PFSK-1 (cell line): ENCODE measurements at regions not wholly inside any gene's neighbourhood (a gene's known extent, or its start where the extent isn't known, plus 50 kb on each side); places are given as distances from the start of the nearest gene placed in this dataset.

Source experiments
- POLR2AphosphoS5 ChIP-seq: IDR thresholded peaks from 2 replicates; pipeline ENCODE4 v1.6.1; 2012; ENCODE audit warnings: low read depth, mild to moderate bottlenecking, control low read depth, low read length, moderate library complexity
- SIN3A ChIP-seq: IDR thresholded peaks from 2 replicates; pipeline ENCODE4 v1.6.1; 2012; ENCODE audit warnings: mild to moderate bottlenecking, low read length, moderate library complexity, borderline replicate concordance; ENCODE audit not compliant: insufficient read depth
- TAF1 ChIP-seq: IDR thresholded peaks from 2 replicates; pipeline ENCODE4 v1.6.1; 2012; ENCODE audit warnings: low read length, control low read depth, borderline replicate concordance; ENCODE audit not compliant: insufficient read depth
- TF ChIP-seq, protein P1 (sequence below), 2 experiments: IDR thresholded peaks; 2 replicates each; pipeline versions ENCODE4 v1.6.1 to v1.8.0; 2011 to 2012; ENCODE audit warnings: low read depth in 2 of 2, low read length in 2 of 2, control low read depth in 1 of 2, inconsistent platforms in 1 of 2, mild to moderate bottlenecking in 1 of 2, moderate library complexity in 1 of 2; ENCODE audit not compliant: insufficient read depth in 1 of 2

DNA sequence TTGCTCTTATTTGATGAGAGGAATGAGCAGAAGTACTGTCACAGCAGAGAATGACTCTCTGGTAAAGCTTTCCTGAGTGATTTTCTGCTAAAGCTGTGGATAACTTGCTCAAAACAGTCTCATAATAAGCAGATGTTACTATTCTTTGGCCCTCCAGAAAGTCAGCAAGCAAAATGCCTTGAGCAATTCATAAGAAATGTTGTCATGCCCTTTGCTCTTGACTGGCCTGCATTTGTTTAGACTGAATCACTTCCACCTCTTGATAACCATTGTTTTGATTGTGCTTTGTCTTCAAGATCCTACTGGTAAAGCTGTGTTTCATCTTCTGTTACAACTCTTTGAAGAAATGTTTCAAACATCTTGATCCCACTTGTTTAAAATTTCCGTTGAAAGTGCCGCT, 457.9 kb upstream of the FOXG1 start:
- TF ChIP-seq POLR2AphosphoS5, result no peak
- TF ChIP-seq TAF1, result no peak
- TF ChIP-seq, protein P1, sequence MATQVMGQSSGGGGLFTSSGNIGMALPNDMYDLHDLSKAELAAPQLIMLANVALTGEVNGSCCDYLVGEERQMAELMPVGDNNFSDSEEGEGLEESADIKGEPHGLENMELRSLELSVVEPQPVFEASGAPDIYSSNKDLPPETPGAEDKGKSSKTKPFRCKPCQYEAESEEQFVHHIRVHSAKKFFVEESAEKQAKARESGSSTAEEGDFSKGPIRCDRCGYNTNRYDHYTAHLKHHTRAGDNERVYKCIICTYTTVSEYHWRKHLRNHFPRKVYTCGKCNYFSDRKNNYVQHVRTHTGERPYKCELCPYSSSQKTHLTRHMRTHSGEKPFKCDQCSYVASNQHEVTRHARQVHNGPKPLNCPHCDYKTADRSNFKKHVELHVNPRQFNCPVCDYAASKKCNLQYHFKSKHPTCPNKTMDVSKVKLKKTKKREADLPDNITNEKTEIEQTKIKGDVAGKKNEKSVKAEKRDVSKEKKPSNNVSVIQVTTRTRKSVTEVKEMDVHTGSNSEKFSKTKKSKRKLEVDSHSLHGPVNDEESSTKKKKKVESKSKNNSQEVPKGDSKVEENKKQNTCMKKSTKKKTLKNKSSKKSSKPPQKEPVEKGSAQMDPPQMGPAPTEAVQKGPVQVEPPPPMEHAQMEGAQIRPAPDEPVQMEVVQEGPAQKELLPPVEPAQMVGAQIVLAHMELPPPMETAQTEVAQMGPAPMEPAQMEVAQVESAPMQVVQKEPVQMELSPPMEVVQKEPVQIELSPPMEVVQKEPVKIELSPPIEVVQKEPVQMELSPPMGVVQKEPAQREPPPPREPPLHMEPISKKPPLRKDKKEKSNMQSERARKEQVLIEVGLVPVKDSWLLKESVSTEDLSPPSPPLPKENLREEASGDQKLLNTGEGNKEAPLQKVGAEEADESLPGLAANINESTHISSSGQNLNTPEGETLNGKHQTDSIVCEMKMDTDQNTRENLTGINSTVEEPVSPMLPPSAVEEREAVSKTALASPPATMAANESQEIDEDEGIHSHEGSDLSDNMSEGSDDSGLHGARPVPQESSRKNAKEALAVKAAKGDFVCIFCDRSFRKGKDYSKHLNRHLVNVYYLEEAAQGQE (IDR thresholded peaks at IDR 0.05; ENCODE audit: insufficient read depth in 1 of 2, low read depth in 2 of 2, low read length in 2 of 2), result no peak
- no peak for TF ChIP-seq SIN3A
